Lower leg skin (tissue), 4 donors: ENCODE measurements at regions not wholly inside any gene's neighbourhood (a gene's known extent, or its start where the extent isn't known, plus 50 kb on each side); places are given as distances from the start of the nearest gene placed in this dataset.
"Not testable (repeated sequence)": the region's sequence is repeated elsewhere in the genome, so short reads cannot be mapped to it uniquely, and the experiment has no call there.

Experiments
- DNase-seq, 2 donors: peaks; one replicate each; pipeline ENCODE4 v3.0.0-alpha.2; 2019; ENCODE audit warnings: low spot score in 2 of 2
- H3K4me3 ChIP-seq: fragments of 200-600 bp; sonication (generic); 2 replicates; pipeline ENCODE4 v1.5.1; 2017; ENCODE audit warnings: mild to moderate bottlenecking, low read depth; ENCODE audit not compliant: poor library complexity, severe bottlenecking
- CTCF ChIP-seq, 3 donors: fragments of 450-650 bp; IDR thresholded peaks; one replicate each; pipeline ENCODE4 v1.5.1; 2016; ENCODE audit warnings: antibody characterized with exemption in 3 of 3, mild to moderate bottlenecking in 3 of 3, moderate library complexity in 2 of 3
- POLR2A ChIP-seq, 2 donors: fragments of 450-650 bp; IDR thresholded peaks; one replicate each; pipeline ENCODE4 v1.6.1; 2016 to 2017; ENCODE audit warnings: antibody characterized with exemption in 2 of 2, mild to moderate bottlenecking in 1 of 2, moderate library complexity in 1 of 2
- WGBS, 2 donors: methylation state at CpG; one replicate each; pipeline ENCODE4 v1.1.5; 2018; 5-methylcytosine and 5-hydroxymethylcytosine counted together
- intact Hi-C: fragments of 100-400 bp; cut with DNase I; formaldehyde crosslinking; loops from one replicate; pipeline ENCODE4 v1.15.0; 2023; ENCODE audit warnings: low total_unique reads

GRCh38 chr2:8502316-8502715 is 179.5 kb upstream of the ID2 start:
- 59 to 63% methylated on average over 6 of the region's 6 CpGs for WGBS, 2 donors
- intact Hi-C loops: no loop called here
- DNase-seq: no peak

GRCh38 chr2:8505311-8505920 is 176.4 kb upstream of the ID2 start:
- WGBS, 2 donors: 85 to 90% methylated on average over 9 to 10 of the region's 10 CpGs
- no peak overlapping the region for H3K4me3 ChIP-seq
- no peak for DNase-seq
- no peak for TF ChIP-seq POLR2A (IDR thresholded peaks at IDR 0.05)
- TF ChIP-seq CTCF (IDR thresholded peaks at IDR 0.05): no peak
- intact Hi-C loops: no loop called here

More at GRCh38 chr2:8502316-8502715, 179.5 kb upstream of the ID2 start:
- TF ChIP-seq POLR2A (IDR thresholded peaks at IDR 0.05) (no peak), CTCF (IDR thresholded peaks at IDR 0.05) (no peak)
- H3K4me3 ChIP-seq: no peak overlapping the region

GRCh38 chr2:8506746-8507145 is 175.1 kb upstream of the ID2 start:
- TF ChIP-seq POLR2A (IDR thresholded peaks at IDR 0.05) (no peak), CTCF (IDR thresholded peaks at IDR 0.05) (no peak)
- H3K4me3 ChIP-seq: no peak overlapping the region
- DNase-seq: peak in 1 of 2 donors; percentile 58
- WGBS, 2 donors: 62 to 66% methylated on average over 7 of the region's 7 CpGs
- intact Hi-C loops: no loop called here

GRCh38 chr2:8508766-8509165 is 173.1 kb upstream of the ID2 start:
- H3K4me3 ChIP-seq: no peak overlapping the region
- intact Hi-C loops: no loop called here
- no peak for DNase-seq
- TF ChIP-seq CTCF (IDR thresholded peaks at IDR 0.05) (no peak), POLR2A (IDR thresholded peaks at IDR 0.05) (no peak)
- WGBS, 2 donors: 89 to 91% methylated on average over 4 to 5 of the region's 5 CpGs

GRCh38 chr2:8509621-8510020 is 172.2 kb upstream of the ID2 start:
- WGBS, 2 donors: 82 to 85% methylated on average over 2 of the region's 2 CpGs
- TF ChIP-seq POLR2A (IDR thresholded peaks at IDR 0.05): no peak
- TF ChIP-seq CTCF (IDR thresholded peaks at IDR 0.05): no peak
- intact Hi-C loops: no loop called here
- no peak overlapping the region for H3K4me3 ChIP-seq
- no peak for DNase-seq

- WGBS, 2 donors: 90 to 91% methylated on average over 4 of the region's 4 CpGs
- H3K4me3 ChIP-seq, intact Hi-C loops, DNase-seq: not testable (repeated sequence)
These were observed 171.8 kb upstream of the ID2 start for GRCh38 chr2:8510055-8510454.
